CD14-positive monocyte (primary cell): ENCODE measurements at regions not wholly inside any gene's neighbourhood (a gene's known extent, or its start where the extent isn't known, plus 50 kb on each side); places are given as distances from the start of the nearest gene placed in this dataset.

Experiments used
- DNase-seq, 3 donors: peaks; one replicate each; pipeline ENCODE4 v3.0.0-alpha.2; 2011 to 2022
- H2AFZ ChIP-seq: 2 replicates; pipeline ENCODE4 v1.6.0; 2012; ENCODE audit warnings: mild to moderate bottlenecking, low read depth, low read length, inconsistent platforms; ENCODE audit not compliant: insufficient read depth, poor library complexity, severe bottlenecking
- H3K27ac ChIP-seq, 2 donors: 1 replicate in 1 of 2; 2 replicates in 1 of 2; pipeline ENCODE4 v1.5.1; 2012 to 2013; ENCODE audit warnings: low read length in 2 of 2, control low read depth in 1 of 2, inconsistent platforms in 1 of 2, low read depth in 1 of 2, mild to moderate bottlenecking in 1 of 2
- H3K27me3 ChIP-seq, 2 donors: one replicate each; pipeline versions ENCODE4 v1.6.0 to v1.6.1; 2011 to 2013; ENCODE audit warnings: low read length in 2 of 2; ENCODE audit not compliant: control insufficient read depth in 2 of 2, insufficient read depth in 2 of 2
- H3K36me3 ChIP-seq, 2 donors: replicated peaks in 1 of 2; 1 replicate in 1 of 2; 2 replicates in 1 of 2; pipeline versions ENCODE4 v1.5.1 to v1.6.1; 2012 to 2013; ENCODE audit warnings: low read length in 2 of 2, control low read depth in 1 of 2, inconsistent platforms in 1 of 2, mild to moderate bottlenecking in 1 of 2; ENCODE audit not compliant: insufficient read depth in 2 of 2, control insufficient read depth in 1 of 2
- H3K4me1 ChIP-seq, 2 donors: 1 replicate in 1 of 2; 2 replicates in 1 of 2; pipeline versions ENCODE4 v1.5.1 to v1.6.1; 2012 to 2013; ENCODE audit warnings: low read length in 2 of 2, control low read depth in 1 of 2, inconsistent platforms in 1 of 2, mild to moderate bottlenecking in 1 of 2, moderate library complexity in 1 of 2; ENCODE audit not compliant: insufficient read depth in 2 of 2, control insufficient read depth in 1 of 2
- H3K4me2 ChIP-seq: replicated peaks from 2 replicates; pipeline ENCODE3; 2012; ENCODE audit warnings: low read length, moderate library complexity, mild to moderate bottlenecking; ENCODE audit not compliant: poor library complexity, severe bottlenecking; ENCODE audit errors: extremely low read depth
- H3K4me3 ChIP-seq, 3 experiments: fragments of 200-600 bp in 1 of 3; sonication (generic) in 1 of 3; replicated peaks in 1 of 3; 1 replicate in 2 of 3; 2 replicates in 1 of 3; pipeline ENCODE4 v1.5.1; 2011 to 2013; ENCODE audit warnings: low read length in 3 of 3, mild to moderate bottlenecking in 3 of 3, control low read depth in 2 of 3, low read depth in 2 of 3, inconsistent platforms in 1 of 3, moderate library complexity in 1 of 3
- H3K79me2 ChIP-seq: 2 replicates; pipeline ENCODE4 v1.6.0; 2012; ENCODE audit warnings: mild to moderate bottlenecking, control low read depth, inconsistent platforms, low read length, moderate library complexity; ENCODE audit not compliant: insufficient read depth
- H3K9ac ChIP-seq: 2 replicates; pipeline ENCODE4 v1.6.0; 2017; ENCODE audit warnings: low read length, mild to moderate bottlenecking; ENCODE audit not compliant: insufficient read depth, poor library complexity, severe bottlenecking
- H3K9me3 ChIP-seq, 2 donors: replicated peaks in 1 of 2; 1 replicate in 1 of 2; 2 replicates in 1 of 2; pipeline versions ENCODE4 v1.5.1 to v1.6.1; 2012 to 2013; ENCODE audit warnings: low read length in 2 of 2, control low read depth in 1 of 2; ENCODE audit not compliant: control insufficient read depth in 1 of 2, insufficient read depth in 1 of 2
- H4K20me1 ChIP-seq: 2 replicates; pipeline ENCODE4 v1.6.0; 2012; ENCODE audit warnings: mild to moderate bottlenecking, low read length, control low read depth, moderate library complexity; ENCODE audit not compliant: insufficient read depth
- H3K27ac Mint-ChIP-seq, 7 donors: one replicate each; pipeline ENCODE4 v1.8.0; 2020; ENCODE audit warnings: mild to moderate bottlenecking in 7 of 7, mixed read lengths in 7 of 7, moderate library complexity in 6 of 7, inconsistent platforms in 2 of 7
- H3K27me3 Mint-ChIP-seq, 3 donors: one replicate each; pipeline ENCODE4 v1.8.0; 2021 to 2022; ENCODE audit warnings: low read depth in 3 of 3, mild to moderate bottlenecking in 3 of 3, mixed read lengths in 3 of 3, moderate library complexity in 3 of 3, inconsistent platforms in 1 of 3
- H3K36me3 Mint-ChIP-seq, 2 donors: one replicate each; pipeline ENCODE4 v1.8.0; 2020; ENCODE audit warnings: mixed read lengths in 2 of 2, inconsistent platforms in 1 of 2, mild to moderate bottlenecking in 1 of 2
- H3K4me1 Mint-ChIP-seq: one replicate; pipeline ENCODE4 v1.8.0; 2020; ENCODE audit warnings: mild to moderate bottlenecking, mixed read lengths
- H3K4me3 Mint-ChIP-seq, 2 donors: one replicate each; pipeline ENCODE4 v1.8.0; 2020; ENCODE audit warnings: mild to moderate bottlenecking in 2 of 2, mixed read lengths in 2 of 2, moderate library complexity in 1 of 2
- H3K9me3 Mint-ChIP-seq, 7 donors: one replicate each; pipeline ENCODE4 v1.8.0; 2020 to 2022; ENCODE audit warnings: mixed read lengths in 7 of 7, mild to moderate bottlenecking in 6 of 7, moderate library complexity in 6 of 7, inconsistent platforms in 2 of 7
- WGBS: methylation state at CpG from one replicate; pipeline ENCODE4 v1.1.5; 2013; ENCODE audit warnings: missing lambda C conversion rate; ENCODE audit not compliant: insufficient coverage; 5-methylcytosine and 5-hydroxymethylcytosine counted together
- intact Hi-C, 2 donors: fragments of 100-400 bp; cut with micrococcal nuclease; formaldehyde crosslinking; loops; one replicate each; pipeline versions ENCODE4 v1.15.0 to v1.15.1; 2023
- TF ChIP-seq, protein P1 (sequence below): fragments of 200-600 bp; IDR thresholded peaks from one replicate; pipeline ENCODE4 v1.8.0; 2022; ENCODE audit warnings: antibody characterized with exemption, mild to moderate bottlenecking

DNA sequence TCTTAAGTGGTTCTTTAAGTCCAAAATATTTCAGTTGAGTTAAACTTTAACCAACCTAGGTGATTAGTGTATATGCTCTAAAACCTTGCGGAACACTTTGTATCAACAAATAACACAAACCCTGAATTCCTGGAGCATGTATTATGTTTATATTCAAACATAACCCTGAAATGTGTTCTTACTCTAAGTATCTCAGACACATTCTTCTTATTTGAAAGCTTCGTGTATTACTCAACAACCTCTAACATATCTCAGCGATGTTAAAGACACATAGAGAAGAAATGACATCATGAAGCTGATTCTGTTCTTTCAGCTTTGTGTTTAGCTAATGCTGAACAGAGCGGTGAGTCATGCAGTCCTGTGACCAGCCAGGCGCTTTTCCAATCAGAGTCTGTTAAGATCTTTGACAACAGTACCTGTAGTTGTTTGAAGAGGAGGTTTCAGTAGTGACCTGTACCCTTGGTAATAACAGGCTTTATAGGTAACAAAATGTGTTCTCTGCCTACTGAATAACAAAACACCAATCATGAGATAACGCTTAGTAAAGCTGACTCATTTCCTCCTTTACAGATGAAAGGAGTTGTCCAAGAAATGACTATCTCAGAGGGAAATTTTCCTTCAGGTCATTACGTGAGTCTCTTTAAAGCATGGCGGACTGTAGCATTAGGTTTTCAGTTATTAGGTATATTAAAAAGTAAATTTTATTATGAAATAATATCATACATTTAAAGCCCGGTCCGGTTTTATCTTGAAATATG lies 67.3 kb upstream of the KLF6 start:
- peak overlapping the region; percentile 96 to 99 (median 99) for H3K27ac Mint-ChIP-seq
- WGBS, result 20% methylated on average over 1 of the region's 10 CpGs

More for the DNA sequence above, 67.3 kb upstream of the KLF6 start:
- DNase-seq, result peak; percentile 90 to 99 (median 97)
- no peaks in the 10 kb centered on the region for H4K20me1 ChIP-seq
- H3K4me3 ChIP-seq, result peak overlapping the region in 1 of 3 experiments; percentile 39
- TF ChIP-seq, protein P1, sequence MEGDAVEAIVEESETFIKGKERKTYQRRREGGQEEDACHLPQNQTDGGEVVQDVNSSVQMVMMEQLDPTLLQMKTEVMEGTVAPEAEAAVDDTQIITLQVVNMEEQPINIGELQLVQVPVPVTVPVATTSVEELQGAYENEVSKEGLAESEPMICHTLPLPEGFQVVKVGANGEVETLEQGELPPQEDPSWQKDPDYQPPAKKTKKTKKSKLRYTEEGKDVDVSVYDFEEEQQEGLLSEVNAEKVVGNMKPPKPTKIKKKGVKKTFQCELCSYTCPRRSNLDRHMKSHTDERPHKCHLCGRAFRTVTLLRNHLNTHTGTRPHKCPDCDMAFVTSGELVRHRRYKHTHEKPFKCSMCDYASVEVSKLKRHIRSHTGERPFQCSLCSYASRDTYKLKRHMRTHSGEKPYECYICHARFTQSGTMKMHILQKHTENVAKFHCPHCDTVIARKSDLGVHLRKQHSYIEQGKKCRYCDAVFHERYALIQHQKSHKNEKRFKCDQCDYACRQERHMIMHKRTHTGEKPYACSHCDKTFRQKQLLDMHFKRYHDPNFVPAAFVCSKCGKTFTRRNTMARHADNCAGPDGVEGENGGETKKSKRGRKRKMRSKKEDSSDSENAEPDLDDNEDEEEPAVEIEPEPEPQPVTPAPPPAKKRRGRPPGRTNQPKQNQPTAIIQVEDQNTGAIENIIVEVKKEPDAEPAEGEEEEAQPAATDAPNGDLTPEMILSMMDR, result no peak
- intact Hi-C loops, result loop anchor here (1.0 to 2.0 kb wide), 3 partner anchors 47 to 68 kb away; partner anchors contain the start of gene KLF6 (in 2 of the 2)
- no peaks in the 10 kb centered on the region for H3K79me2 ChIP-seq
- H3K36me3 Mint-ChIP-seq, result peaks cover 0 to 5% of the 10 kb centered on the region in 2 donors
- H3K4me2 ChIP-seq, result peak overlapping the region; percentile 59
- peaks cover 0 to 2% (median 0%) of the 10 kb centered on the region in 3 donors for H3K27me3 Mint-ChIP-seq
- peak overlapping the region; percentile 21 for H2AFZ ChIP-seq
- H3K27ac ChIP-seq, result peak overlapping the region; percentile 99 to 100
- no peaks in the 10 kb centered on the region for H3K36me3 ChIP-seq
- peak overlapping the region; percentile 2 to 65 for H3K4me3 Mint-ChIP-seq
- peaks cover 0 to 2% (median 0%) of the 10 kb centered on the region in 7 donors for H3K9me3 Mint-ChIP-seq
- H3K27me3 ChIP-seq, result no peaks in the 10 kb centered on the region
- H3K9me3 ChIP-seq, result no peaks in the 10 kb centered on the region
- H3K4me1 ChIP-seq, result peaks cover 47 to 50% of the 10 kb centered on the region in 2 donors
- peak overlapping the region; percentile 71 for H3K9ac ChIP-seq
- H3K4me1 Mint-ChIP-seq, result peaks cover 41% of the 10 kb centered on the region
